SKM-1 treated with dmso at 0.1 percent for 144 hours (cell line): ENCODE measurements at regions not wholly inside any gene's neighbourhood (a gene's known extent, or its start where the extent isn't known, plus 50 kb on each side); places are given as distances from the start of the nearest gene placed in this dataset.

Experiments
- DNase-seq: peaks from one replicate; lab custom pipeline; 2025; ENCODE audit not compliant: unreplicated experiment; lab: John Stamatoyannopoulos, UW

- DNase-seq, result no peak
These were observed 59.9 kb upstream of the IFNG-AS1 start for GRCh38 chr12:67929384-67929772.

DNA sequence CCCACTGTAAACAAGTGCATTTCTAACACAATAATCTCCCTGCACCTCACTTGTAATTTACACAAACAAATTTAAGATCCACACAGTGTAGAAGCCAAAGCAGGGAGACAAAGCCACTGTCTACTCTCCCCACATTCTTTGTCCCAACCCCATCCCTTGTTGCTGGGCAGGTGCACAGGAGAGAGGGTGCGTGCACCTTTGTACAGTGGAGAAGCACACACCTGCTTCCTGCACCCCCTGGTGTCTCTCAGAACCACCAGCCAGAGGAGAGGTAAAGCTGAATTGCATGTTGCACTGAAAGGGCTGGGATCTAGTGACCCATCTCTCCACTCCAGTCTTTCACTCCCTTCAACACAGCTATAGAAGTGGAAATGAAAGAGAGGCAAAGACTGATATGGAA, 51.4 kb upstream of the IFNG-AS1 start:
- DNase-seq, result no peak
